Endothelial cell of umbilical vein (primary cell): ENCODE measurements at regions not wholly inside any gene's neighbourhood (a gene's known extent, or its start where the extent isn't known, plus 50 kb on each side); places are given as distances from the start of the nearest gene placed in this dataset.

ENCODE experiments used
- BruUV-seq: library from RNA; stranded (reverse); fragments of 400-500 nt; replicated peaks from 2 replicates; lab custom pipeline; 2021; lab: Mats Ljungman, UMichigan
- CTCF ChIA-PET: fragments of 300-600, 350-600 bp; sonication (Branson Sonifier 250); formaldehyde crosslinking; loops from one replicate; lab custom pipeline; 2021; ENCODE audit warnings: antibody characterized with exemption, inconsistent platforms; lab: Charles Lee
- POLR2A ChIA-PET: fragments of 300-600, 350-600 bp; sonication (Branson Sonifier 250); formaldehyde crosslinking; loops from one replicate; lab custom pipeline; 2021; ENCODE audit warnings: antibody characterized with exemption, inconsistent platforms; lab: Charles Lee
- DNase-seq: peaks from one replicate; pipeline ENCODE4 v3.0.0-alpha.2; 2011; ENCODE audit warnings: low read depth, low spot score
- FAIRE-seq: peaks from 2 replicates; lab custom pipeline; 2011; peaks lifted over from hg19 to GRCh38; lab: Jason Lieb, UNC
- H2AFZ ChIP-seq: 2 replicates; pipeline ENCODE4 v1.6.0; 2012; ENCODE audit warnings: low read depth, low read length, control low read depth, inconsistent platforms
- H3K27ac ChIP-seq: 2 replicates; pipeline ENCODE4 v1.5.1; 2011; ENCODE audit warnings: low read depth, mild to moderate bottlenecking, control low read depth, low read length, moderate library complexity; ENCODE audit not compliant: insufficient read depth
- H3K27me3 ChIP-seq, 2 experiments: 2 replicates each; pipeline versions ENCODE4 v1.6.0 to v1.6.1; 2011; ENCODE audit warnings: low read length in 2 of 2, mixed read lengths in 1 of 2; ENCODE audit not compliant: control insufficient read depth in 2 of 2, insufficient read depth in 2 of 2
- H3K36me3 ChIP-seq, 2 experiments: 2 replicates in 1 of 2; 3 replicates in 1 of 2; pipeline ENCODE4 v1.5.1; 2011; ENCODE audit warnings: low read length in 2 of 2, mild to moderate bottlenecking in 1 of 2, moderate library complexity in 1 of 2; ENCODE audit not compliant: control insufficient read depth in 2 of 2, insufficient read depth in 2 of 2; ENCODE audit errors: extremely low read depth in 1 of 2
- H3K4me1 ChIP-seq: 3 replicates; pipeline ENCODE4 v1.5.1; 2011; ENCODE audit warnings: mild to moderate bottlenecking, low read length; ENCODE audit not compliant: control insufficient read depth, insufficient read depth; ENCODE audit errors: extremely low read depth
- H3K4me2 ChIP-seq: 2 replicates; pipeline ENCODE4 v1.6.1; 2011; ENCODE audit warnings: low read length, control low read depth, mixed read lengths; ENCODE audit not compliant: insufficient read depth
- H3K4me3 ChIP-seq, 3 experiments: fragments of 200-600 bp in 1 of 3; sonication (generic), shearing (Covaris generic) in 1 of 3; replicated peaks in 1 of 3; 2 replicates each; pipeline ENCODE4 v1.5.1; 2011 to 2016; ENCODE audit warnings: control low read depth in 3 of 3, low read length in 3 of 3, mild to moderate bottlenecking in 2 of 3, inconsistent platforms in 1 of 3, low read depth in 1 of 3, moderate library complexity in 1 of 3; ENCODE audit not compliant: insufficient read depth in 1 of 3
- H3K79me2 ChIP-seq: 2 replicates; pipeline ENCODE4 v1.6.0; 2012; ENCODE audit warnings: low read length, inconsistent platforms; ENCODE audit not compliant: control insufficient read depth, insufficient read depth
- H3K9ac ChIP-seq: replicated peaks from 2 replicates; pipeline ENCODE3; 2011; ENCODE audit warnings: low read length, control low read depth; ENCODE audit not compliant: insufficient read depth; ENCODE audit errors: extremely low read depth
- H3K9me1 ChIP-seq: replicated peaks from 3 replicates; pipeline ENCODE4 v1.6.0; 2011; ENCODE audit warnings: mild to moderate bottlenecking, low read length; ENCODE audit not compliant: control insufficient read depth, insufficient read depth; ENCODE audit errors: extremely low read depth
- H3K9me3 ChIP-seq: replicated peaks from 2 replicates; pipeline ENCODE4 v1.5.1; 2012; ENCODE audit warnings: low read length, inconsistent platforms; ENCODE audit not compliant: control insufficient read depth, insufficient read depth
- H4K20me1 ChIP-seq: replicated peaks from 2 replicates; pipeline ENCODE3; 2011; ENCODE audit warnings: mild to moderate bottlenecking, low read length; ENCODE audit not compliant: control insufficient read depth, insufficient read depth; ENCODE audit errors: extremely low read depth
- EZH2 ChIP-seq: IDR thresholded peaks from 2 replicates; pipeline ENCODE4 v1.6.1; 2012; ENCODE audit warnings: borderline replicate concordance, low read depth, mild to moderate bottlenecking, moderate library complexity, low read length, inconsistent platforms; ENCODE audit not compliant: severe bottlenecking
- FOS ChIP-seq: IDR thresholded peaks from 2 replicates; pipeline ENCODE4 v1.6.1; 2011; ENCODE audit warnings: mild to moderate bottlenecking, low read length, moderate library complexity, borderline replicate concordance; ENCODE audit not compliant: insufficient read depth
- GATA2 ChIP-seq: IDR thresholded peaks from 2 replicates; pipeline ENCODE4 v1.7.0; 2011; ENCODE audit warnings: low read depth, mild to moderate bottlenecking, moderate library complexity, mixed read lengths, low read length; ENCODE audit not compliant: insufficient read length, insufficient read depth
- JUN ChIP-seq: IDR thresholded peaks from 2 replicates; pipeline ENCODE4 v1.6.1; 2011; ENCODE audit warnings: borderline replicate concordance, low read depth; ENCODE audit not compliant: insufficient read length, insufficient read depth
- MYC ChIP-seq: IDR thresholded peaks from one replicate; pipeline ENCODE4 v1.6.1; 2011; ENCODE audit warnings: mild to moderate bottlenecking, low read depth, low read length
- POLR2A ChIP-seq: IDR thresholded peaks from 2 replicates; pipeline ENCODE4 v1.6.1; 2012; ENCODE audit warnings: low read depth, mild to moderate bottlenecking, control low read depth, low read length
- POLR2AphosphoS5 ChIP-seq: IDR thresholded peaks from 2 replicates; pipeline ENCODE4 v1.6.1; 2012; ENCODE audit warnings: low read depth, mild to moderate bottlenecking, control low read depth, low read length, moderate library complexity; ENCODE audit not compliant: insufficient read depth
- dilution Hi-C: fragments of 300-500 bp; cut with MboI; formaldehyde crosslinking; loops from one replicate; pipeline ENCODE4 v1.15.0; 2019; ENCODE audit warnings: low sequenced_read_pairs; ENCODE audit not compliant: extremely low pct_ligation_motif_present
- intact Hi-C: fragments of 100-400 bp; cut with micrococcal nuclease; formaldehyde crosslinking; loops from one replicate; pipeline ENCODE4 v1.10.0; 2022
- TF ChIP-seq, protein P1 (sequence below): IDR thresholded peaks from 2 replicates; pipeline ENCODE4 v1.6.1; 2011; ENCODE audit not compliant: insufficient read depth, insufficient read length
- TF ChIP-seq, protein P2 (sequence below), 2 donors: IDR thresholded peaks; 1 replicate in 1 of 2; 2 replicates in 1 of 2; pipeline ENCODE4 v1.5.1; 2011; ENCODE audit warnings: low read length in 2 of 2, mild to moderate bottlenecking in 2 of 2, moderate library complexity in 2 of 2, control low read depth in 1 of 2, inconsistent platforms in 1 of 2, low read depth in 1 of 2; ENCODE audit not compliant: insufficient read depth in 1 of 2; ENCODE audit errors: extremely low read depth in 1 of 2

DNA sequence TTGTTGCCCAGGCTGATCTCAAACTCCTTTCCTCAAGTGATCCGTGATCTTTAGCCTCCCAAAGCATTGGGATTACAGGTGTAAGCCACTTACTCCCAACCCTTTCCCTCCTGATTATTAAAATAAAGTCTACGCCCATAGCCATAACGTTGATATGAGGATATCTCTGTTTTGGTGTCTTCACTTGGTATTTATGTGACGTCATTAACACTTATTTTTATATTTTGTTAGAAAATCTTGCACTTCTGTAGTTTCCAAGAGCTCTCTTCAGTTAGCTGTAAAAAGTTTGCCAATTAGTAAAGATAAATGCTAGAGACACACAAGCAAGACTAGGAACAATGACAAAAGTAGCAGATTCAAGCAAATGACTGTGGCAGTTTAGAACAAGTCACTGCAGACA, 115.6 kb upstream of the HSF2 start:
- dilution Hi-C loops (no loop called here), intact Hi-C loops (no loop called here)
- FAIRE-seq (no peak), DNase-seq (no peak)
- Histone ChIP-seq H3K4me2 (no peak overlapping the region), H3K4me1 (no peaks in the 10 kb centered on the region), H3K27ac (no peak overlapping the region), H3K27me3 (no peaks in the 10 kb centered on the region), H3K4me3 (no peak overlapping the region), H3K36me3 (no peaks in the 10 kb centered on the region), H4K20me1 (no peaks in the 10 kb centered on the region), H3K9me1 (no peaks in the 10 kb centered on the region), H3K9me3 (no peaks in the 10 kb centered on the region), H3K79me2 (no peaks in the 10 kb centered on the region), H2AFZ (no peak overlapping the region), H3K9ac (no peak overlapping the region)
- ChIA-PET POLR2A (no interaction called here), CTCF (no interaction called here)
- no peak for TF ChIP-seq GATA2
- TF ChIP-seq POLR2AphosphoS5: no peak
- no peak for TF ChIP-seq FOS
- no peak for TF ChIP-seq JUN
- TF ChIP-seq, protein P1, sequence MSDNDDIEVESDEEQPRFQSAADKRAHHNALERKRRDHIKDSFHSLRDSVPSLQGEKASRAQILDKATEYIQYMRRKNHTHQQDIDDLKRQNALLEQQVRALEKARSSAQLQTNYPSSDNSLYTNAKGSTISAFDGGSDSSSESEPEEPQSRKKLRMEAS: no peak
- TF ChIP-seq, protein P2, sequence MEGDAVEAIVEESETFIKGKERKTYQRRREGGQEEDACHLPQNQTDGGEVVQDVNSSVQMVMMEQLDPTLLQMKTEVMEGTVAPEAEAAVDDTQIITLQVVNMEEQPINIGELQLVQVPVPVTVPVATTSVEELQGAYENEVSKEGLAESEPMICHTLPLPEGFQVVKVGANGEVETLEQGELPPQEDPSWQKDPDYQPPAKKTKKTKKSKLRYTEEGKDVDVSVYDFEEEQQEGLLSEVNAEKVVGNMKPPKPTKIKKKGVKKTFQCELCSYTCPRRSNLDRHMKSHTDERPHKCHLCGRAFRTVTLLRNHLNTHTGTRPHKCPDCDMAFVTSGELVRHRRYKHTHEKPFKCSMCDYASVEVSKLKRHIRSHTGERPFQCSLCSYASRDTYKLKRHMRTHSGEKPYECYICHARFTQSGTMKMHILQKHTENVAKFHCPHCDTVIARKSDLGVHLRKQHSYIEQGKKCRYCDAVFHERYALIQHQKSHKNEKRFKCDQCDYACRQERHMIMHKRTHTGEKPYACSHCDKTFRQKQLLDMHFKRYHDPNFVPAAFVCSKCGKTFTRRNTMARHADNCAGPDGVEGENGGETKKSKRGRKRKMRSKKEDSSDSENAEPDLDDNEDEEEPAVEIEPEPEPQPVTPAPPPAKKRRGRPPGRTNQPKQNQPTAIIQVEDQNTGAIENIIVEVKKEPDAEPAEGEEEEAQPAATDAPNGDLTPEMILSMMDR (IDR thresholded peaks at IDR 0.05; ENCODE audit: extremely low read depth in 1 of 2, insufficient read depth in 1 of 2, low read depth in 1 of 2, low read length in 2 of 2): no peak
- TF ChIP-seq POLR2A: no peak
- TF ChIP-seq MYC: no peak
- no peak for TF ChIP-seq EZH2
- no TSS peak for BruUV-seq
